ENCODE measurements at regions not wholly inside any gene's neighbourhood (a gene's known extent, or its start where the extent isn't known, plus 50 kb on each side); places are given as distances from the start of the nearest gene placed in this dataset.

- no peak for TF ChIP-seq POLR2AphosphoS5 (IDR thresholded peaks at IDR 0.05; ENCODE audit: borderline replicate concordance, low read depth, low read length)
- no peak for TF ChIP-seq EZH2 (IDR thresholded peaks at IDR 0.05)
- TF ChIP-seq FOXP2 (optimal IDR thresholded peaks at IDR 0.05; ENCODE audit: control extremely low read depth, extremely low read length, insufficient read depth), result no peak
Observed at GRCh38 chr3:178096955-178097354, 439.3 kb upstream of the KCNMB2 start.

All from SK-N-MC (cell line).